OCI-LY7 (cell line): ENCODE measurements at regions not wholly inside any gene's neighbourhood (a gene's known extent, or its start where the extent isn't known, plus 50 kb on each side); places are given as distances from the start of the nearest gene placed in this dataset.

Source experiments
- EZH2phosphoT487 ChIP-seq: fragments of 200-600 bp; sonication (generic); IDR thresholded peaks from 2 replicates; pipeline ENCODE4 v1.6.1; 2018; ENCODE audit warnings: low read depth, borderline replicate concordance, mild to moderate bottlenecking, mixed run types, antibody characterized with exemption, low read length, moderate library complexity, mixed read lengths
- TF ChIP-seq, protein P1 (sequence below): fragments of 200-600 bp; sonication (generic); conservative IDR thresholded peaks from 2 replicates; pipeline ENCODE4 v1.5.1; 2014; ENCODE audit warnings: mild to moderate bottlenecking, antibody characterized with exemption, low read length, moderate library complexity, mixed read lengths

DNA sequence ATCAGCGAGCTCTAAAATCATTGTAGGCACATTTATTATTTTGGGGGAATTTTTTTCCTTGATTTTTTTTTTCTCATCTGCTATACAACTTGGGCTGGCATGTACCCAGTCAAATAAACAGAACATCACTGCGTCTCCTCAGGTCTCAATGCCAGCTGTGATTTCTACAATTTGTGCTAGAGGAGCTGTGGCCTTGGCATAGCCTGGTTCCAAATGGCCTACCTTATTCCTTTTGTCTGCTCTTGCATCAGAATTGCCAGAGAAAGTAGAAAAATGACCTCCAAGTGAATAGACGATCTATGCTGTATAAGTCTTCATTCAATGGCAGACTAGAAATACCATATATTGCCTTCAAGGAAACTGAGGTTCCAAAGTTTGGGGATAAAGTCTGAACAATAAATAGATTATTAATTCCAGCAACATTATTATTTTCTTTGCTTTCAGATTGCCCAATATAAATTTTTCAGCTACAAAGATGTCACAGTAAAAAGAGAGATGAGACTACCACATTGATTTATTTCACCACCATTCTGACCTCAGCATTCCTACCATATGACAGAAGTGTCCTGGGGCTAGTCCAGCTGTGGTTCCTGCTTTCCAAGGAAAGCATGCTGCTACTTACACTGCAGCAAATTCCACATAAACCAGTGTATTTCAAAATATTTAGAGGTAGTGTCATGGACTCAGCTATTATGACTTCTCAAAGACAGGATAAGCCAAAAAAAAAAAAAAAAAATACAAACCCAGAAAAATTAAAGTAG, 493.9 kb upstream of the ZNF385D start:
- TF ChIP-seq, protein P1, sequence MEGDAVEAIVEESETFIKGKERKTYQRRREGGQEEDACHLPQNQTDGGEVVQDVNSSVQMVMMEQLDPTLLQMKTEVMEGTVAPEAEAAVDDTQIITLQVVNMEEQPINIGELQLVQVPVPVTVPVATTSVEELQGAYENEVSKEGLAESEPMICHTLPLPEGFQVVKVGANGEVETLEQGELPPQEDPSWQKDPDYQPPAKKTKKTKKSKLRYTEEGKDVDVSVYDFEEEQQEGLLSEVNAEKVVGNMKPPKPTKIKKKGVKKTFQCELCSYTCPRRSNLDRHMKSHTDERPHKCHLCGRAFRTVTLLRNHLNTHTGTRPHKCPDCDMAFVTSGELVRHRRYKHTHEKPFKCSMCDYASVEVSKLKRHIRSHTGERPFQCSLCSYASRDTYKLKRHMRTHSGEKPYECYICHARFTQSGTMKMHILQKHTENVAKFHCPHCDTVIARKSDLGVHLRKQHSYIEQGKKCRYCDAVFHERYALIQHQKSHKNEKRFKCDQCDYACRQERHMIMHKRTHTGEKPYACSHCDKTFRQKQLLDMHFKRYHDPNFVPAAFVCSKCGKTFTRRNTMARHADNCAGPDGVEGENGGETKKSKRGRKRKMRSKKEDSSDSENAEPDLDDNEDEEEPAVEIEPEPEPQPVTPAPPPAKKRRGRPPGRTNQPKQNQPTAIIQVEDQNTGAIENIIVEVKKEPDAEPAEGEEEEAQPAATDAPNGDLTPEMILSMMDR, result no peak
- TF ChIP-seq EZH2phosphoT487, result no peak
